ENCODE measurements at regions not wholly inside any gene's neighbourhood (a gene's known extent, or its start where the extent isn't known, plus 50 kb on each side); places are given as distances from the start of the nearest gene placed in this dataset.
"Not testable (repeated sequence)": the region's sequence is repeated elsewhere in the genome, so short reads cannot be mapped to it uniquely, and the experiment has no call there.

GRCh38 chr11:23143022-23143421, 282.7 kb upstream of the CCDC179 start:
- no peak for DNase-seq (ENCODE audit: low read depth, low spot score)

DNA sequence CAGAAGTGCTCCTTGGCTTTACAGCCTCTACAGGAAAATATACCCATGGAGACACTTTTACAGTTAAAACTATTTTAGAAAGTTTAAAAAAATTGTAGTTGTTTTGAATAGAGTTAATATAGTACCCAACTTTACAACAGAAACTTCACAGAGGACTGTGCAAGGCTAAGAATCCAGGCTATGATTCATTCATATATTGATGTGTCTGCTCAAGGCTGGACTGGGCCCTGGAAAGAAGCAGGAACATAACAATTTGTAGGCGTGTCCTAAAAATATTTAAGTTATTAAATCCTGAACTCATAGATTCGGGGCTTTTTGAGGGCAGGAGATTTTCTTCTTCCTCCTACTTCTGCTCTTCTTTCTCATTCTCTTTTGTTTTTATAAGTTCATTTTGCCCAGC, 291.5 kb upstream of the CCDC179 start:
- DNase-seq (ENCODE audit: low read depth, low spot score) = no peak

GRCh38 chr11:23155503-23155902, 295.2 kb upstream of the CCDC179 start:
- DNase-seq (ENCODE audit: low read depth, low spot score) = no peak

DNA sequence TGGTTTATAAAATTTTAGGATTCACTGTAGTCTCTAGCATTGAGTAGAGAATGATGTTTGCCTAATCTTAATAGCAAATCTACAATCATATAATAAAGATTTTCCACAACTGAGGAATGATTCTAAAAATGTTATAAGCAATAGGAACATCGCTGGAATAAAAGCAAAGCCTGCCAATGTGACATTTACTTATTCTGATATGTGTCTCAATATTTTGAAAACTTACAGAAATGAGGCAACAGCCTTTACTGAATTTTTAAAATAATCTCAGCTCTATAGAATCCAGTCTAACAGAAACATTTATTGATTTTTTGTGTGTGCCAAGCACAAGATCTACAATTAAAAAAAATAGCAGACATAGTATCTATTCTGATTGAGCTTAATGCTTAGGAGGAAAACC, 303.7 kb upstream of the CCDC179 start:
- no peak for DNase-seq (ENCODE audit: low read depth, low spot score)

DNA sequence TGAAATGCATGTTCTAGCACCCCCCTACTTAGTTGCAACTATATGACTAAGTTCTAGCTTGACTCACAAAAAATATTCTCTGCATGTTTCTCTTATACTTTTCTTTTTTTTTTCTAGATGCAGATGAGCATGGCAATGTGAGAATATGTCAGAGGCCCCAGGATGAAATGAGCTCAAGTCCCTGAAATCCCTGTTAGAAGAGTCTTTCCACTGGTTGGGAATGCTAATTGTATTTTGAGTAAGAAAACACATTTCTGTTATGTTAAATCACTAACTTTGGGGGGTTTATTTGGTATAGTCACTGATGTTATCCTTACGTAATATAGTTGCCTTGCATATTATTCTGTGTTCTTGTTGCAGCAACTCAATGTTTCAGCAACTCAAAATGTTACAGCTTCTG, 306.1 kb upstream of the CCDC179 start:
- no peak for DNase-seq (ENCODE audit: low read depth, low spot score)

DNA sequence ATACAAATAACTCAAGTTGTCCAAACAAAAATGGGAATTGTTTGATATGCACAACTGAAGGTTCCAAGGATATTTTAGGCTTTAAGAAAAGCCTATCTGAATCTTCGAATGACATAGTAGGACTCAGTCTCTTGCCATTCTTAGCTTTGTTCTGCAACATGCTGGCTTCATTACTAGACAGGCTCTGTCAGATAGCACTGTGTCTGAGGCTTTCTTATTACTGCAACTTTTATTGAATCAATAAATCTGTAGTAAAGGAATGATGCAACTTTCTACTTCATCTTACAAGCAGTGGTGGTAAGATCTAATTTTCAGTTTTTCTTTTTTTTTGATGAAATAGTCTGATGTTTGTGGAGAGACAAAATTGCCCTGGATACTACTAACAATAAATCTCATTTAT, 319.3 kb upstream of the CCDC179 start:
- DNase-seq (ENCODE audit: low read depth, low spot score) = no peak

DNA sequence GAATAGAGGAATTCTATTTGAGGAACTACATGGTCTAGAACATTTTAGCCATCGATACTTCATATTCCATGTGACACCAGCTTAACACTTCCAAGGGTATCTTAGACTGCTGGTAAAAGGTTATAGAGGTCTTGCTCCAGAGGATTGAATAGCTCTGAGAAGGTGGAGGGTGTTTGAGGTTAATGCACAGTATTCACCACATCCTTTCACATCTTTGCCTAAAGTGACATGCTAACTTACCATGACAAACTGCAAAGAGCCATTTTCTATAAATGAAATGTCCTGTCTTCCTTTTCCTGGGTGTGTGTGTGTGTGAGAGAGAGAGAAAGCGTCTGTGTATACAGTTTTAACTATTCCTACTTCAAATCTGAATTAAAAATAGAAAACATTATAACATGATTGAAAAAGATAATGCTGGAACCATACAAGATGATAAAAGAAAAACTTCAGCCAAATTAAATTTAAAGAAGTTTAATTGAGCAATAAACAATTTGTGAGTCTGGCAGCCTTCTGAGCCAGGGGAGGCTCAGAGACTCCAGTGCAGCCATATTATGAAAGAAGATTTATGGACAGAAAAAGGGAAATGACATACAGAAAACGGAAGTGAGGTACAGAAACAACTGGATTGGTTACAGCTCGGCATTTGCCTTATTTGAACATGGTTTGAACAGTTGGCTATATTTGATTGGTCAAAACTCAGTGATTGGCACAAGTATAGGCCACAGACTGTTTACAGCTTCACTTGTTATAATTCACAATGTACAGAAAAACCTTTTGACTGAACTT, 320.9 kb upstream of the CCDC179 start:
- no peak for DNase-seq (ENCODE audit: low read depth, low spot score)

GRCh38 chr11:23192256-23192655, 332.0 kb upstream of the CCDC179 start:
- DNase-seq (ENCODE audit: low read depth, low spot score) = no peak

DNA sequence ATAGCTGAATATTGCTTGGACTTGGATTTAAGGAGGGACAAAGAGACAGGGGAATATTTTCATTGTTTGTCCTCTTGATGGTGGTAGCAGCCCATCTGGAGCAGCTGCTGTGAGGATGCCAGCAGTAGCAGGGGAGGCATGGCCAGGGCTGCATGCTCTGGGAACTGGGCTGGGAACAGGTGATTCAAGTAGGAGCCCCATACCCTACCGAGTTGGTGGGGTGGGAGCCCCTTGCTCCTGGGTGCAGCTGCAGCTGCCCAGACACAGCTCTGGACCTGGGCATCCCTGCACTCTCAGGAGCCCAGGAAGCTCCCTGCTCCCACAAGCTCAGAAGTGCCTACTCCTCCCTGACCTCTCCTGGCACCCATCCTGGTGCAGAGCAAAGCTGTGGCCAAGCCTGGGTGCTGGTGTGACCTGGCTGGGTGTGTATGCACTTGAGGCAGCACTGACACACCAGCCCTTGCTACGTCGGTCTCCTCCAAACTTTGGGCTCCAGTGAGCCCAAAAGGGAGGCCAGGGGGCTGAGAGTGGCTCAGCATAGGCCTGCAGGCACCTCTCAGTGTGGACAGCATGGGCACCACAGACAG, 341.8 kb upstream of the CCDC179 start:
- DNase-seq (ENCODE audit: low read depth, low spot score) = no peak

DNA sequence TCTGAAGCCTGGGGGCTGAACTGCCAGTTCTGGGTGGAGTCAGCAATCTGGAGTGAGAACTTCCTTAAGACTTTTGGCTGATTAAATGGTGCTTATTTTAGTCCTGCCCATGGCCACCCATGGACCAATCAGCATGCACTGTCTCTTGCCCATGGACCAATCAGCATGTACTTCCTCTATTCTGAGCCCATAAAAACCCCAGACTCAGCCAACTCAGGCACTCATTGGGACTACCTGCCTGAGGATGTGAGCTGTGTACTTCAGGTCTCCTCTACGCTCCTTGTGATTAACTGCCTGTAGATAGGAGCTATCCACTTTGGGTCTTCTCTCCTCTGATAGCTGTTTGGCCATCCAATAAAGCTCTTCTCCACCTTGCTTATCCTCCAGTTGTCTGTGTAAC, 342.3 kb upstream of the CCDC179 start:
- no peak for DNase-seq (ENCODE audit: low read depth, low spot score)

DNA sequence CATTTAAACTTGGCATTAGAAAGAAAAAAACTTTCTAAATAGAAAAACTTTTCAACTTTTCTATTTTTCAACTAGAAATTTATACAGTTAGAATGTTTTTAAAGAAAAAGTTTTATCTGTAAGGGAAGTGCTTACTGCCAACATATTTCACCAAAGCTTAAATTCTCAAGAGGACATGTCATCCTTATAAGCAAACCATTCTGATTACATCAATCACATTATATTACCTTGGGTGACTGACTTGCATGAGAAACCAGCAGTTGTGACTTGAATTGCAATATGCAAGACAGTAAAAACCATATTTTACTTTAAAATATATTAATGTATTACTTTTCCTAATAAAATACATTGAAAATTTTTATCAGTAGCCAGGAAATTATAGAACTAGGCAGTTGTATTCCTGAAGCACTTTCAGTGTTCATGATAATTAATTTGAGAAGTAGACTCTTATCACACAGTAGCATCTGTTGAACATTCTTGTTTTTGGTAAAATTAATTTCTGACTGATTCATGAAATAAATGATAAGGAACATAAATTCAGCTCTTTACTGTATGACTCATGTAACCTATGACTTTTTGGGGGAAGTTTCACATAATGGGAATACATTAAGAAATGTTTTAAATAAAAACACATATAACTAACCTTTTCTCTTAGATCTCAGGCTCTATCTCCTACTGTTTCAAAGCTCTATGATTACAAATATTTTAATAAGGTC, 345.0 kb upstream of the CCDC179 start:
- no peak for DNase-seq (ENCODE audit: low read depth, low spot score)

DNA sequence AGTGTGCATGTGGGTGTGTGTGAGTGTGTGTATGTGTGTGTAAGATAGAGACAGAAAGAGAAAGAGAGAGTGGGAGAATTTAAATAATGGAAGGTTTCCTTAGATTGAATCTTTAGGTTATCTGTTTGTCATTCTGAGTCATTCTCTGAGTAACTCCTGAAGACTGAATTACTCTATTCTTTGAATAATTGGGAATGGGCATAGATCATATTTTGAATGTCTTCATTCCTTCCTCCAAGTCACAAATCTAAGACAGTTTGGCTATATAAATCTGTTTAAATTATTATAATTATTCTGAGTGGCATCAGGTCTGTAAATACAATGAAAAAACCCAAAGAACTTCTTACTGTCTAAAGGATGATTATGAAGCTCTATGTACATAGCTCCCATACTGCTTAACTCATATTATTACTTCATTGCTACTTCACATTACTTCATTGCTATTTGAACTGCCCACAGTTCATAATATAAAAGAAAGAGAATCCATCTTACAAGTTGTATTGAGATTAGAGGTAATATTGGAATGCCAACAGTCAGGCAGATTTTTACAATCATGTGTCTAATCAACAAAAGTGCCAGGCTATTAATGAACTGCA, 346.6 kb upstream of the CCDC179 start:
- DNase-seq (ENCODE audit: low read depth, low spot score) = no peak

GRCh38 chr11:23211221-23211620, 350.9 kb upstream of the CCDC179 start:
- no peak for DNase-seq (ENCODE audit: low read depth, low spot score)

GRCh38 chr11:23212807-23213206, 352.5 kb upstream of the CCDC179 start:
- DNase-seq (ENCODE audit: low read depth, low spot score) = no peak

DNA sequence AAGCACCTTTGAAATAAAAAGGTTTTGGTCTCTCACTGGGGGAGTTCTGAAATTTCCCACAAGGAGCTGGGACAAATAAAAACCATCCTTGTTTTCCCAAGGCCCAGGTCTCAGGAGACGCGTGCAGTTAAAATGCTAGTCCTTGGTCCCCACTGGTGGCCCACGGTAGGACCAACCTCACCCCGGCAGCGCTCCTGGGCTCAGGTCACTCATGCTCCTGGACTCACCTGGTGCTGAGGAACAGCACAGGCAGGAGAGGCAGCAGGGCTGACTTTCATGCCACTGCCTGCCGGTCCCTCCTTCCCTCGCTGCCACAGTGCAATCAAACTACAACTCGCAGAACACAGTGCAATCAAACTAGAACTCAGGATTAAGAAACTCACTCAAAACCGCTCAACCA, 356.8 kb upstream of the CCDC179 start:
- no peak for DNase-seq (ENCODE audit: low read depth, low spot score)

DNA sequence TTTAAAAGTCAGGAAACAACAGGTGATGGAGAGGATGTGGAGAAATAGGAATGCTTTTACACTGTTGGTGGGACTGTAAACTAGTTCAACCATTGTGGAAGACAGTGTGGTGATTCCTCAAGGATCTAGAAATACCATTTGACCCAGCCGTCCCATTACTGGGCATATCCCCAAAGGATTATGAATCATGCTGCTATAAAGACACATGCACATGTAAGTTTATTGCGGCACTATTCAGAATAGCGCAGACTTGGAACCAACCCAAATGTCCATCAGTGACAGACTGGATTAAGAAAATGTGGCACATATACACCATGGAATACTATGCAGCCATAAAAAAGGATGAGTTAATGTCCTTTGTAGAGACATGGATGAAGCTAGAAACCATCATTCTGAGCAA, 359.8 kb upstream of the CCDC179 start:
- not testable (repeated sequence) for DNase-seq (ENCODE audit: low read depth, low spot score)

DNA sequence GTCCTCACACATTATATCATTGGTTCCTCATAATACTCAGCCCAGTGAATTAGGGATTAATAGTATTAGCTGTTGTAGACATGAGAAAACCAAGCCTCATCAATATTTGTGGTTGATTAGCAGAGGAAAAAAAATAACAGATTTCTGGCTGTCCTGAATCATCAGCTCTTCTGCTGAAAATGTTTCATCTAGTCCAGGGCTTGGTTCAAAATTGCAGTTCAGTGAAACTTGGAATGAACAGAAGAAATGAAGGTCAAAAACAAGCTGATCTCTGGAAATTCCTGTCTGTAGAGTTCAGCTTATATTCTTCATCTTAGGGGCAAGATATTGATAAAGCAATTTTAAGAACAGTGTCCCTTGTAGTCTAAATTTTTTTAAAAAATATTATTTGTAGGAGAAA, 361.1 kb upstream of the CCDC179 start:
- no peak for DNase-seq (ENCODE audit: low read depth, low spot score)

DNA sequence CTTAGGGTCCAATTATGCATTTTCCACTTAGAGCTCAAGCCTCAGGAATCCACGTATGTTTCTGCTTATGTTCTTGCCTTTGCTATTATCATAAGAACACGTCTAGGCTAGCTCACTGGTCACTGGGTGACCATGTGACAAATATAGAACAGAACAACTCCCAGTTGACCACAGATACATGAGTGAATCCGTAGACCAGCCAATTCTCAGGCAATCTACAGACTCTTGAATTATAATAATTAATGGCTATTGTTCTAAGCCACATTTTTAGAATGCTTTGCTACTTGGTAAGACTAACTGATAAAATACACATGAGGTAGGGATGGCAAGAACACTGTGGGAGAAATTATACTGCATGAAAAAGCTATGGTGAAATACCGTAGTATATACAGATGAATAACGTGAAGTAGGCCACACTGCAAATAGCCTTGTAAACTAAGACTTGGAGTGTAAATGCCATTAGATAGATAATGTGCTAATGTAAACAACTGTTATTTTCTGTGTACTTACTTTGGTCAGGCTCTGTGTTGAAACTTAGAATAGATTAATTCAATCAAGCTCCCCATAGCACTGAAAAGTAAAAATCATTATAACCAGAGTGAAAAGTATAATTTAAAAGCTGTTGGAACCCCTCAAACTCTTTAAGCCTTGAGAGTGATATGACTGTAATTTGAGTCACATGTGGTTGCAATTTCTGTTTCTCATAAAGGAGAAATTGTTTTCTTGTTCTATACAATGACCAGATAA, 366.2 kb upstream of the CCDC179 start:
- no peak for DNase-seq (ENCODE audit: low read depth, low spot score)

- DNase-seq (ENCODE audit: low read depth, low spot score) = no peak
Measured at GRCh38 chr11:23227078-23227445, 366.8 kb upstream of the CCDC179 start.

DNA sequence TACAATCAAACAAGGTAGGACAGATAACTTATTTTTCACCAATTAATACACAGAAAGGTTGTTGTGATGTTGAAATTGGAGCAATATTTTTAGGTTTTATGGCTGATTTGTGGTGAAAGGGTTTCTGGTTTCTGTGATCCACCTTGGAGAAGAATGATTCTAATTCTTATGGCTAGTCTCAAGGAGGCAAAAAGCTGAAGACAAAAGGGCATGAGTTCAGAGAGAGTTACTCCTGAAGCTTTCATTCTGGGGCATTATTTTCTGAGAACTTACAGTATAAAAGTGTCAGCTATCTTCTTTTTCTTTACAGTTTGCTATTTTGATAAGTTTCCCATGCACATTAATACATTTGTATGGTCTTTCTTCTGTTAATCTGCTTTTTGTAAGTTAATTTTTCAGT, 372.4 kb upstream of the CCDC179 start:
- DNase-seq (ENCODE audit: low read depth, low spot score) = no peak

DNA sequence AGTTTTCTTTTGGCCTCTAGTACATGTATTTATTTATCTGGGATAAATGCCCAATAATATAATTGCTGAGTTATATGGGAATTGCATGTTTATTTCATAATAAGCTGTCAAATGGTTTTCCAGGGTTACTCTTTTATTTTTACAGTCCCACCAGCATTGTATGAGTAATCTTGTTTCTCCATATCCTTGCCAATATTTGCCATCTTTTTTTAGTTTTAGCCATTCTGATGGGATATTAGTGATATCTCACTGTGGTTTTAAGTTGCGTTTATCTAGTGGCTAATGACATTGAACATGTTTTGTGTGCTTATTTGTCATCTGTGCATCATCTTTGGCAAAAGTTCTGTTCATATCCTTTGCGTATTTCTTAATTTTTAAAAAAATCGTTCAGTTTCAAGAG, 372.8 kb upstream of the CCDC179 start:
- DNase-seq (ENCODE audit: low read depth, low spot score) = peak; percentile 77
